ENCODE measurements at regions not wholly inside any gene's neighbourhood (a gene's known extent, or its start where the extent isn't known, plus 50 kb on each side); places are given as distances from the start of the nearest gene placed in this dataset.

GRCh38 chr2:181380581-181380980 lies 76.6 kb upstream of the ITGA4 start:
- no peak for DNase-seq (ENCODE audit: low read depth in 2 of 2)

- DNase-seq (ENCODE audit: low read depth in 2 of 2): no peak
Measured at GRCh38 chr2:181384923-181385322, 72.3 kb upstream of the ITGA4 start.

GRCh38 chr2:181389524-181389923 lies 67.7 kb upstream of the ITGA4 start:
- DNase-seq (ENCODE audit: low read depth in 2 of 2): no peak

GRCh38 chr2:181393472-181393871 lies 63.7 kb upstream of the ITGA4 start:
- DNase-seq (ENCODE audit: low read depth in 2 of 2): no peak

GRCh38 chr2:181394741-181395437 lies 62.3 kb upstream of the ITGA4 start:
- no peak for DNase-seq (ENCODE audit: low read depth in 2 of 2)

- DNase-seq (ENCODE audit: low read depth in 2 of 2): no peak
Measured at GRCh38 chr2:181395851-181396250, 61.3 kb upstream of the ITGA4 start.

GRCh38 chr2:181396256-181397123 lies 60.7 kb upstream of the ITGA4 start:
- DNase-seq (ENCODE audit: low read depth in 2 of 2): no peak

GRCh38 chr2:181397331-181397730 lies 59.9 kb upstream of the ITGA4 start:
- no peak for DNase-seq (ENCODE audit: low read depth in 2 of 2)

- no peak for DNase-seq (ENCODE audit: low read depth in 2 of 2)
Measured at GRCh38 chr2:181398000-181398399, 59.2 kb upstream of the ITGA4 start.

- no peak for DNase-seq (ENCODE audit: low read depth in 2 of 2)
Measured at GRCh38 chr2:181399027-181399426, 58.2 kb upstream of the ITGA4 start.

- no peak for DNase-seq (ENCODE audit: low read depth in 2 of 2)
Measured at GRCh38 chr2:181404472-181404871, 52.7 kb upstream of the ITGA4 start.

- DNase-seq (ENCODE audit: low read depth in 2 of 2): no peak
Measured at GRCh38 chr2:181407171-181407570, 50.0 kb upstream of the ITGA4 start.
